ENCODE measurements at regions not wholly inside any gene's neighbourhood (a gene's known extent, or its start where the extent isn't known, plus 50 kb on each side); places are given as distances from the start of the nearest gene placed in this dataset.

DNA sequence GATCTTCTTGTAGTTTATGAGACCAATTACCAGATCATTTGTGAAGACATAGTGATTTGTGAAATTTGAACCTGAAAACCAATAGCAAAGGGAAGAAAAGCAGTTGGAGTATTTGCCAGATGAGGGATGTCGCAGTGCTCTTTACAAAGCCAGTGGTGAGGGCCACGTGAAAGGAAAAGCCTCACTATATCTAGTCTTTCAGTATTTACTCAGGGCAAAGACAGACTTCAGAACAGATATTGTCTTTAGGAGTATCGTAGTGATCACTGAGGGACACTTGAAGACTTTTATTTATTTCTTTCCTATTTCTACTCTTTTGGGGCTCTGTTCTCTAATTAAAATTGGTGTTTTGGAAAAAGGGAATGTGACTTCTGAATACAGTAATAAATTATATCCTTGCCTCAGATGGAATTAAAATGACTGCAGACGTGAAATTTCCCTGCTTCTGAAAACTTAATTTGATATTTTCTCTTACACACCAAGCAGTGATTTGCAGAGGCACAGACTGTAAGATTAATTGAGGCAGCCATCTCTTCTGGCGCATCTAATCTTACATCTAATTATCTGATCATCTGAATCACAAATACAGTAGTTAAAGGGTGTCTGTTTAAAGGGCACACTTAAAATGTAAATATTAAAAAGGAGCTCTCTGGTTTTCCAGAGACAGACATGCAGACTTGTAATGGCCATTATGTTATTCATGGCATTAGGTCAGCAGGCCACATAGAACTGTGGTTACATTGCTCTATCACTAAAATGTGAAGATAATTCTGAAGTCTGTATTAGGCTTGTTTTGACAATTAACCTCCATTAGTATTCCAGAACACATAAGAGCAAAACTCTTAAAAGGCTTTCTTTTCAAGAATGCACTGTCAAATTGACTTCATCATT is 193.0 kb upstream of the GOLIM4 start:
- Histone ChIP-seq H3K27ac (no peak overlapping the region), H3K9me3 (no peaks in the 10 kb centered on the region), H3K36me3 (no peaks in the 10 kb centered on the region), H3K4me1 (no peaks in the 10 kb centered on the region), H3K27me3 (no peaks in the 10 kb centered on the region), H3K4me3 (no peak overlapping the region)
- no peak for DNase-seq
- TF ChIP-seq, protein P1, sequence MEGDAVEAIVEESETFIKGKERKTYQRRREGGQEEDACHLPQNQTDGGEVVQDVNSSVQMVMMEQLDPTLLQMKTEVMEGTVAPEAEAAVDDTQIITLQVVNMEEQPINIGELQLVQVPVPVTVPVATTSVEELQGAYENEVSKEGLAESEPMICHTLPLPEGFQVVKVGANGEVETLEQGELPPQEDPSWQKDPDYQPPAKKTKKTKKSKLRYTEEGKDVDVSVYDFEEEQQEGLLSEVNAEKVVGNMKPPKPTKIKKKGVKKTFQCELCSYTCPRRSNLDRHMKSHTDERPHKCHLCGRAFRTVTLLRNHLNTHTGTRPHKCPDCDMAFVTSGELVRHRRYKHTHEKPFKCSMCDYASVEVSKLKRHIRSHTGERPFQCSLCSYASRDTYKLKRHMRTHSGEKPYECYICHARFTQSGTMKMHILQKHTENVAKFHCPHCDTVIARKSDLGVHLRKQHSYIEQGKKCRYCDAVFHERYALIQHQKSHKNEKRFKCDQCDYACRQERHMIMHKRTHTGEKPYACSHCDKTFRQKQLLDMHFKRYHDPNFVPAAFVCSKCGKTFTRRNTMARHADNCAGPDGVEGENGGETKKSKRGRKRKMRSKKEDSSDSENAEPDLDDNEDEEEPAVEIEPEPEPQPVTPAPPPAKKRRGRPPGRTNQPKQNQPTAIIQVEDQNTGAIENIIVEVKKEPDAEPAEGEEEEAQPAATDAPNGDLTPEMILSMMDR (IDR thresholded peaks at IDR 0.05), result no peak
- intact Hi-C loops (cut with DNase I), result no loop called here
- no peak for ATAC-seq

DNA sequence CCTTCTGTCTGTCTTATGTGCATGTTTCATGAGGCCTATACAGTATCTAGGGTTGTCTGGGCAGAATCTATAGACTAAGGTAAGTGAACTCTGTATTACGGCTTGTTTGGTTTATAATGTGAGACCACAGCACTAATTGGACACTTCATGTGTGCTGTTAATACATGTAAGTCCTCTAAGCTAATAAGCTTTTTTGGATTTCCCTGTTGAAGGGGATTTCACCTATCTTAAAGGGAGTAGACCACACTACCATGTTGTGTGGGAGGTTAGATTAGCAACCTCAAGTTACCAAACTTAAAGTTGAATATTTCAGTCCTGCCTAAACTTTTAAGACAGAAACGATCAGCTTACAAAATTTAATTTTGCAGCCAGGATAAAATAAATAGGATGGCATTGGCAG is 189.8 kb upstream of the GOLIM4 start:
- TF ChIP-seq, protein P1 (IDR thresholded peaks at IDR 0.05), result no peak
- Histone ChIP-seq H3K4me3 (no peak overlapping the region), H3K27ac (no peak overlapping the region), H3K27me3 (no peaks in the 10 kb centered on the region), H3K4me1 (no peaks in the 10 kb centered on the region), H3K36me3 (no peaks in the 10 kb centered on the region), H3K9me3 (no peaks in the 10 kb centered on the region)
- DNase-seq (no peak), ATAC-seq (no peak)
- intact Hi-C loops (cut with DNase I), result no loop called here

DNA sequence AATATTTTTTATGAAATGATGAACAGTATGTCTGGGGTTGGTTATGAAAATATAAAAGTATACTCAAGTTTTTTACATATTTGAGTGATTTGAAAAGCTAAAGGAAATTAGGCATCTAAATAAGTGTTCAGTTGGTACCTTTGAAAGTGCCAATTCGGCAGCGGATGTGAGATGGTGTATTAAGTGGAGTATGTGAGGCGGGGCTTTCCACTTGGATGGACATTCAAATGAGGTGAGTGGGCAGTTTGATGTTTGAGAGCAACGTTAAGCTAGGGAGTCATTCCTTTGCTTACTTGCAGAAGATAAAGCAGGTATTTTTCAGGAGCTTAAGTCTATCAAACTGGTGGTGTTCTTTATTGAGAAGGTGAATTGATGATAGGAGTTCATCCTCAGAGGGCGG is 189.0 kb upstream of the GOLIM4 start:
- ATAC-seq (no peak), DNase-seq (no peak)
- Histone ChIP-seq H3K4me3 (no peak overlapping the region), H3K27ac (no peak overlapping the region), H3K27me3 (no peaks in the 10 kb centered on the region), H3K36me3 (no peaks in the 10 kb centered on the region), H3K4me1 (no peaks in the 10 kb centered on the region), H3K9me3 (no peaks in the 10 kb centered on the region)
- intact Hi-C loops (cut with DNase I), result no loop called here
- TF ChIP-seq, protein P1 (IDR thresholded peaks at IDR 0.05), result no peak

DNA sequence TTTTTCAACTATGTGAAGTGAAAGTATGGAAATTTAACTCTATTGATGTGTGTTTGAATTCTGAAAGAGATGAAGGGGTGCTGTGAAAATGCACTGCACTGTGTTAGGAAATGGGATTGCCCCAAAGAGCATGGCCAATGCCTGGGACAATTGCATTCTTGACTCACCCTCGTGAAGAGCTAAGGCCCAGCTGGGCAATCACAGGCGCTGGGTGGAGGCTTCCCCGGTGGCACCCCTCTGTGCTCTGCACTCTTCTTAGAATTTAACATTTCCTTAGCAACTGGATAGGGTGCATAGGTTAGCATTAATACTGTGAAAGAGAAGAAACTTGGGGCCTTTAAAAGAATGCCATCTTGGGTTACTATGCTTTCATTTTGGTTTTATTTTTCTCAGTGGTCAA is 179.9 kb upstream of the GOLIM4 start:
- Histone ChIP-seq H3K4me1 (no peaks in the 10 kb centered on the region), H3K27ac (no peak overlapping the region), H3K4me3 (no peak overlapping the region), H3K9me3 (no peaks in the 10 kb centered on the region), H3K27me3 (no peaks in the 10 kb centered on the region), H3K36me3 (no peaks in the 10 kb centered on the region)
- intact Hi-C loops (cut with DNase I), result no loop called here
- DNase-seq, result no peak
- TF ChIP-seq, protein P1 (IDR thresholded peaks at IDR 0.05), result no peak
- no peak for ATAC-seq

DNA sequence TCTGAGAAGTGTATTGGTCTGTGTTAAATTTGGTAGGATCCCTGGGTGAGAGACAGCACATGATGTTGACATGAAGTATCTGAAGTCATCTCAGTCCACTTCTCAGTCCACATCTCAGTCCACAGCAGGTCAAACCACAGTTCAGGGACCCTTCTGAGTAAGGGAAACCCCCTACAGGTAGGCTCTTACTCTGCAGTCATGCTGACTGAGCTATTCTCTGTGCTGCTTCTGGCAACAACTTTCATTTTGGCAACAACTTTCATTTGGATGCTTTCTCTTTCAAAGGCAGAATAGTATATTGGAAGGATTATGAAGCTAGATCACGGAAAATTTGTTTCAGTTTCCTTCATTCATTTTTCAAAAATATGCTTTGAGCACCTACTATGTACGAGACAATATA is 178.2 kb upstream of the GOLIM4 start:
- no peak for DNase-seq
- Histone ChIP-seq H3K9me3 (no peaks in the 10 kb centered on the region), H3K36me3 (no peaks in the 10 kb centered on the region), H3K27ac (no peak overlapping the region), H3K27me3 (no peaks in the 10 kb centered on the region), H3K4me3 (no peak overlapping the region), H3K4me1 (no peaks in the 10 kb centered on the region)
- no peak for ATAC-seq
- TF ChIP-seq, protein P1 (IDR thresholded peaks at IDR 0.05), result no peak
- intact Hi-C loops (cut with DNase I), result no loop called here
